Cardiac fibroblast (primary cell): ENCODE measurements at regions not wholly inside any gene's neighbourhood (a gene's known extent, or its start where the extent isn't known, plus 50 kb on each side); places are given as distances from the start of the nearest gene placed in this dataset.

Experiments
- DNase-seq, 2 donors: peaks; one replicate each; pipeline versions ENCODE4 v3.0.0 to v3.0.0-alpha.2; 2010; ENCODE audit warnings: low read depth in 2 of 2
- H3K4me3 ChIP-seq, 2 donors: replicated peaks in 1 of 2; 1 replicate in 1 of 2; 2 replicates in 1 of 2; pipeline ENCODE4 v1.5.1; 2011; ENCODE audit warnings: low read depth in 2 of 2, low read length in 2 of 2, mild to moderate bottlenecking in 2 of 2, moderate library complexity in 1 of 2
- TF ChIP-seq, protein P1 (sequence below): IDR thresholded peaks from one replicate; pipeline ENCODE4 v1.5.1; 2011; ENCODE audit warnings: low read depth, mild to moderate bottlenecking, low read length, inconsistent platforms

GRCh38 chr1:234997201-234997895, 131.3 kb downstream of the TOMM20 start:
- peak; percentile 100 for DNase-seq
- TF ChIP-seq, protein P1, sequence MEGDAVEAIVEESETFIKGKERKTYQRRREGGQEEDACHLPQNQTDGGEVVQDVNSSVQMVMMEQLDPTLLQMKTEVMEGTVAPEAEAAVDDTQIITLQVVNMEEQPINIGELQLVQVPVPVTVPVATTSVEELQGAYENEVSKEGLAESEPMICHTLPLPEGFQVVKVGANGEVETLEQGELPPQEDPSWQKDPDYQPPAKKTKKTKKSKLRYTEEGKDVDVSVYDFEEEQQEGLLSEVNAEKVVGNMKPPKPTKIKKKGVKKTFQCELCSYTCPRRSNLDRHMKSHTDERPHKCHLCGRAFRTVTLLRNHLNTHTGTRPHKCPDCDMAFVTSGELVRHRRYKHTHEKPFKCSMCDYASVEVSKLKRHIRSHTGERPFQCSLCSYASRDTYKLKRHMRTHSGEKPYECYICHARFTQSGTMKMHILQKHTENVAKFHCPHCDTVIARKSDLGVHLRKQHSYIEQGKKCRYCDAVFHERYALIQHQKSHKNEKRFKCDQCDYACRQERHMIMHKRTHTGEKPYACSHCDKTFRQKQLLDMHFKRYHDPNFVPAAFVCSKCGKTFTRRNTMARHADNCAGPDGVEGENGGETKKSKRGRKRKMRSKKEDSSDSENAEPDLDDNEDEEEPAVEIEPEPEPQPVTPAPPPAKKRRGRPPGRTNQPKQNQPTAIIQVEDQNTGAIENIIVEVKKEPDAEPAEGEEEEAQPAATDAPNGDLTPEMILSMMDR = no peak
- peak overlapping the region in 1 of 2 donors; percentile 12 for H3K4me3 ChIP-seq

- DNase-seq = peak in 1 of 2 donors; percentile 31
- H3K4me3 ChIP-seq = no peak overlapping the region
- TF ChIP-seq, protein P1 = no peak
These were observed 132.3 kb downstream of the TOMM20 start for GRCh38 chr1:234996245-234996757.

DNA sequence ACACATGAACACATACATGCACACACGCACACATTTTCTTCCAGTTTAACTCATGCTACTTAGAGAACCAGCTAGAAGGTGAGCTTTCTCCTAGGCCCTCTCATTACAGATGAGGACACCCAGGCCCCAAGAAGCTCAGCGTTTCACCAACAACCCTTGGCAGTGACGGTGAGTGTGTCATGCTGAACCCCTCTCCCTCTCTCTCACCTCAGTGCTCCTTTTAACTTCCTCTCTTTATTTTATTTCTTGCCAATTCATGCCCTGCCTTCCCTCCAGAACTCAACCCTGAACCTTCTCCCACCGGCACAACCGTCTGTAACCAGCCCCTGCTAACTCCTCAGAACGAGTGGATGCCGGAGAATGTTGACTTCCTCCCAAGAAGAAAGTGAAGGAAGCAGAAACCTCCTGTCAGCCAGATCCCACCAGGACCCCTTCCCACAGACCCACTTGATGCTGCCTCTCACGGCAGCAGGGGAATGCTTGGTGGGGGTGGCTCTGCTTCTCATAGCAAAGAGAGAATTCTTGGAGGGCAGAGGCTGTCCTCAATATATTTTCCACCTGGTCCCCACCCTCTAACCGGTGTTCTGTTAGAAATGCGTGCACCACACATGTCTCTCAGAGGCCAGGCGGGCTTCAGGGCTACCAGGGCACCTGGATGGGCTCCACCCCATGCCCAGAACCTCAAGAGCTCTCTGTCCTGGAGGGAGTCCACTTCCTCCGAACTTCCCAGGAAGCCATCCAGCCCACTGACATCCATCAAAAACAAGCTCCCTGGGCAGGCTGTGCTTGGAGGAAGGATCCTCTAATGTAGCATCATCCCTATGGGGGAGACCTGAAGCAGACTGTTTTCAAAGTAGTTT, 134.0 kb downstream of the TOMM20 start:
- no peak overlapping the region for H3K4me3 ChIP-seq
- TF ChIP-seq, protein P1 = no peak
- no peak for DNase-seq

- TF ChIP-seq, protein P1 = no peak
- no peak overlapping the region for H3K4me3 ChIP-seq
- DNase-seq = no peak
These were observed 136.6 kb downstream of the TOMM20 start for GRCh38 chr1:234992065-234992464.

DNA sequence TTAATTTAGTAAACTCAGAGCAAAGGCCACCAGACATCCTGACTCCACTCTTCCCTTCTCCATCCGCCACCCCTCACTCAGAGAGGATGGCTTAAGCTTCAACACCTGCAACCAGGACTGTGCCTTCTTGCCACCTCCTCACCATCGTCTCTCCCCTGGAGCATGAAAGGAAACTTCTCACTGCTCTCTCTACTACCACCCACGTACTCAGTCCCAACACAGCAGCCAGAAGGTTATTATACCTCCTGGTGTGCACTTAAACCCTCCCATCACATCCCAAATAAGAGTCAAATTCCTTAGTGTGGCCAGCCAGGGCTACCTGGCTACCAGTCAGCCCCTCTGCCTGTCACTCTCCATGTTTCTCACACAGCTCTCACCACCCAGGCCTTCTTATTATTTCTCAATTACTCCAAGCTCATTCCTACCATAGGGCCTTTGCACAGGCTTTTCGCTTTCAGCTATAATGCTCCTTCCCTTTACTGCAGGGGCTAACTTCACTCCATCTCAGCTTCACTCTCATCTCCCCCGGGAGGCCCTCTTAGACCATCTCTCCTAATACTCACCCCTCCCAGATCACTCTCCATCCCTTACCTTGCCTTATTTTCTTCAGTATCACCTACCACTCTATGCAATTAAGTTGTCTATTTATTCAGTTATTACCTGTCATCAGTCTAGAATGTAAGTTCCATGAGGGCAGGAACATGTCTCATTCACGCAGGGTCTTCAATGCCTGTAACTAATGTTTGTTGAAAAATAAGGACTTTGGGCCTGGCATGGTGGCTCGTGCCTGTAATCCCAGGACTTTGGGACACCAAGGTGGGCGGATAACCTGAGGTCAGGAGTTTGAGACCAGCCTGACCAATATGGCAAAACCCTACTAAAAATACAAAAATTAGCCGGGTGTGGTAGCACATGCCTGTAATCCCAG, 137.5 kb downstream of the TOMM20 start:
- no peak for DNase-seq
- no peak overlapping the region for H3K4me3 ChIP-seq
- TF ChIP-seq, protein P1 = no peak

GRCh38 chr1:234990328-234990675, 138.3 kb downstream of the TOMM20 start:
- no peak overlapping the region for H3K4me3 ChIP-seq
- TF ChIP-seq, protein P1 = no peak
- DNase-seq = no peak
